Gastrocnemius medialis (tissue), 4 donors: ENCODE measurements at regions not wholly inside any gene's neighbourhood (a gene's known extent, or its start where the extent isn't known, plus 50 kb on each side); places are given as distances from the start of the nearest gene placed in this dataset.

Experiments used
- CTCF ChIP-seq, 5 experiments: fragments of 450-650 bp in 3 of 5; fragments of 200-600 bp in 2 of 5; sonication (generic) in 2 of 5; IDR thresholded peaks in 4 of 5; conservative IDR thresholded peaks in 1 of 5; 1 replicate in 4 of 5; 2 replicates in 1 of 5; pipeline ENCODE4 v1.5.1; 2016 to 2019; ENCODE audit warnings: antibody characterized with exemption in 5 of 5, mild to moderate bottlenecking in 3 of 5, moderate library complexity in 3 of 5
- POLR2A ChIP-seq, 2 donors: fragments of 450-650 bp; IDR thresholded peaks; one replicate each; pipeline ENCODE4 v1.6.1; 2017; ENCODE audit warnings: antibody characterized with exemption in 2 of 2, mild to moderate bottlenecking in 2 of 2, moderate library complexity in 2 of 2

GRCh38 chr15:37860896-37861295 is 73.5 kb upstream of the TMCO5A start:
- TF ChIP-seq CTCF (IDR thresholded peaks at IDR 0.05 in 4 of 5, conservative IDR thresholded peaks at IDR 0.05 in 1 of 5), result no peak
- no peak for TF ChIP-seq POLR2A (IDR thresholded peaks at IDR 0.05)
